ENCODE measurements at regions not wholly inside any gene's neighbourhood (a gene's known extent, or its start where the extent isn't known, plus 50 kb on each side); places are given as distances from the start of the nearest gene placed in this dataset.

DNA sequence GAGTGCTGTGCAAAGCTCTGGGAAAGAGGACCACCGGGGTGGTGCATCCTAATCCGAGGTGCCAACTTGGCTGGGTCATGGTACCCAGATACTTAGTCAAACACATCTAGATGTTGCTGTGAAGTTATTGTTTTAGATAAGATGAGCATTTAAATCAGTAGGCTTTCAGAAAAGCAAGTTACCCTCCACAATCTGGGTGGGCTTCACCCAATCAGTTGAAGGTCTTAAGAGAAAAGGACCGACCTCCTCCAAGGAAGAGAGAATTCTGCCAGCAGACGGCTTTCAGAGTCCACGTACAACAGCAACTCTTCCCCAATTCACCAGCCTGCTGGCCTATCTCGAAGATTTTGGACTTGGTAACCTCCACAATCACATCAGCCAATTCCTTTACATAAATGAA lies 338.1 kb downstream of the C16orf95 start:
- Histone ChIP-seq H2AFZ (no peak overlapping the region), H3K36me3 (ENCODE audit: low read depth) (no peaks in the 10 kb centered on the region), H3K27ac (no peak overlapping the region), H3K9ac (no peak overlapping the region), H3K4me2 (ENCODE audit: unreplicated experiment) (no peak overlapping the region), H3F3A (ENCODE audit: insufficient read depth) (peaks cover 3% of the 10 kb centered on the region; the same call in 1 of the 2 replicates), H3K9me2 (ENCODE audit: insufficient read depth) (no peaks in the 10 kb centered on the region), H3K9me3 (ENCODE audit: low read depth) (no peaks in the 10 kb centered on the region), H3K4me3 (no peak overlapping the region), H3K4me1 (ENCODE audit: insufficient read depth) (no peaks in the 10 kb centered on the region), H3K27me3 (replicated peaks; ENCODE audit: insufficient read depth) (peaks cover 24% of the 10 kb centered on the region), H3K79me2 (ENCODE audit: insufficient read depth) (no peaks in the 10 kb centered on the region), H4K20me1 (ENCODE audit: insufficient read depth) (no peaks in the 10 kb centered on the region)
- WGBS, 2 experiments (ENCODE audit: low coverage in 1 of 2, low lambda C conversion rate in 2 of 2, missing lambda C conversion rate in 2 of 2), result 74 to 76% methylated on average over 6 of the region's 6 CpGs
- DNase-seq, result no peak
- TF ChIP-seq EZH2phosphoT487 (IDR thresholded peaks at IDR 0.05; ENCODE audit: insufficient read depth, low read depth) (no peak), EZH2 (IDR thresholded peaks at IDR 0.05; ENCODE audit: insufficient read depth, poor library complexity, severe bottlenecking) (no peak)
- in situ Hi-C loops (cut with MboI), result no loop called here

DNA sequence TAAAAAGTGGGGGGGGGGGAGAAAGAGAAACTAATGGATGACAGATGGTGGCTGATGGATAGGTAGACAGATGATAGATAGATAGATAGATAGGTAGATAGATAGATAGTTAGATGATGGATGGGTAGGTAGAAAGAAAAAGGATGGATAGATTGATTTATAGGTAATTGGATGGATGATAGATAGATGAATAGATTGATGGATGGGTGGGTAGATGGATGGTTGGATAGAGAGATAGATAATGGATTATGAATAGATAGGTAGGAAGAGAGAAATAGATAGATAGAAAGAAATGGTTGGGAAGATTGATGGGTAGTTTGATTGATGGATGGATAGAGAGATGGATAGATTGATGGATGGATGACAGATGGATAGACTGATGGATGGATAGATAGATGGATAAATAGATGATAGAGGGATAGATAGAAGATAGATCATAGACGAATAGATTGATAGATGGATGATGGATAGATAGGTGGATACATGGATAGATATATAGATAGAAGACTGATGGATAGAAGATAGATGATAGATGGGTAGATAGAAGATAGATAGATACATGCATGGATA lies 337.1 kb downstream of the C16orf95 start:
- peaks cover 2% of the 10 kb centered on the region; the same call in 1 of the 2 replicates for H3F3A ChIP-seq (ENCODE audit: insufficient read depth)
- no peak overlapping the region for H3K27ac ChIP-seq
- H2AFZ ChIP-seq, result no peak overlapping the region
- H4K20me1 ChIP-seq (ENCODE audit: insufficient read depth), result no peaks in the 10 kb centered on the region
- DNase-seq, result no peak
- peaks cover 24% of the 10 kb centered on the region for H3K27me3 ChIP-seq (replicated peaks; ENCODE audit: insufficient read depth)
- in situ Hi-C loops (cut with MboI), result no loop called here
- TF ChIP-seq EZH2phosphoT487 (IDR thresholded peaks at IDR 0.05; ENCODE audit: insufficient read depth, low read depth), result no peak
- TF ChIP-seq EZH2 (IDR thresholded peaks at IDR 0.05; ENCODE audit: insufficient read depth, poor library complexity, severe bottlenecking), result no peak
- H3K9me3 ChIP-seq (ENCODE audit: low read depth), result no peaks in the 10 kb centered on the region
- H3K4me1 ChIP-seq (ENCODE audit: insufficient read depth), result no peaks in the 10 kb centered on the region
- no peak overlapping the region for H3K4me2 ChIP-seq (ENCODE audit: unreplicated experiment)
- no peak overlapping the region for H3K9ac ChIP-seq
- no peaks in the 10 kb centered on the region for H3K9me2 ChIP-seq (ENCODE audit: insufficient read depth)
- H3K4me3 ChIP-seq, result no peak overlapping the region
- H3K36me3 ChIP-seq (ENCODE audit: low read depth), result no peaks in the 10 kb centered on the region
- H3K79me2 ChIP-seq (ENCODE audit: insufficient read depth), result no peaks in the 10 kb centered on the region
- 37 to 50% methylated on average over 1 of the region's 1 CpG for WGBS, 2 experiments (ENCODE audit: low coverage in 1 of 2, low lambda C conversion rate in 2 of 2, missing lambda C conversion rate in 2 of 2)

DNA sequence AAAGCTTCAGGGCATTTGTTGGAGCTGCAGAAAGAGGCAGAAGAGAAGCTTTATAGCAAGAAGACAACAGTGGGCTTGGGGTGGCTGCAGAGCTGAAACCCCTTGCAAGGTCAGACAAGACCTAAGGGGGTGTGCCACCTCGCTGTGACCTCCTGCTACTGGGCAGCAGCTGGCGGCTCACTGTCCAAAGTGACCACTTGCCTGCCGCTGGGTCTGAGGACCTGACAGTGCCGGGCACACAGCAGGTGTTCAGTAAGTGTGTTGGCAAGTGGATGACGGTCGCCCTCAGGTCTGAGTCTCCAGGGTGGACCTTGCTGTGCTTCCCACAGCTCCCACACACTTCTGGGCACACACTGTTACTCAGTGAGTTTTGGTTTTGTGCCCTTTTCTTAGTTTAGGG lies 336.5 kb downstream of the C16orf95 start:
- DNase-seq, result no peak
- Histone ChIP-seq H3F3A (ENCODE audit: insufficient read depth) (no peaks in the 10 kb centered on the region; the same call in 1 of the 2 replicates), H3K27ac (no peak overlapping the region), H2AFZ (no peak overlapping the region), H3K27me3 (replicated peaks; ENCODE audit: insufficient read depth) (peaks cover 24% of the 10 kb centered on the region), H3K79me2 (ENCODE audit: insufficient read depth) (no peaks in the 10 kb centered on the region), H3K9me3 (ENCODE audit: low read depth) (no peaks in the 10 kb centered on the region), H3K9ac (no peak overlapping the region), H3K36me3 (ENCODE audit: low read depth) (no peaks in the 10 kb centered on the region), H3K4me1 (ENCODE audit: insufficient read depth) (no peaks in the 10 kb centered on the region), H3K4me2 (ENCODE audit: unreplicated experiment) (no peak overlapping the region), H3K9me2 (ENCODE audit: insufficient read depth) (no peaks in the 10 kb centered on the region), H3K4me3 (no peak overlapping the region), H4K20me1 (ENCODE audit: insufficient read depth) (no peaks in the 10 kb centered on the region)
- WGBS, 2 experiments (ENCODE audit: low coverage in 1 of 2, low lambda C conversion rate in 2 of 2, missing lambda C conversion rate in 2 of 2), result 62 to 63% methylated on average over 6 of the region's 6 CpGs
- in situ Hi-C loops (cut with MboI), result no loop called here
- TF ChIP-seq EZH2phosphoT487 (IDR thresholded peaks at IDR 0.05; ENCODE audit: insufficient read depth, low read depth) (no peak), EZH2 (IDR thresholded peaks at IDR 0.05; ENCODE audit: insufficient read depth, poor library complexity, severe bottlenecking) (no peak)

DNA sequence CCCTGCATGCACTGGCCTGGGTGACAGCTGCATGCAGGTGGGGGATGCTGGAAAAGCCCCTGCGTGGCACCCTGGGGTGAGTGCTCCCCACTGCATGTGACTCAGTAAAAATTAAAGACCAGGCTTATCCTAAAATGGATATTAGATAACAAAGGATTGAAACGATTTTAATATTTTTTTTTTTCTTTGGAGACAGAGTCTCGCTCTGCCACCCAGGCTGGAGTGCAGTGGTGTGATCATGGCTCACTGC lies 334.9 kb downstream of the C16orf95 start:
- no peaks in the 10 kb centered on the region for H3K4me1 ChIP-seq (ENCODE audit: insufficient read depth)
- DNase-seq, result no peak
- H4K20me1 ChIP-seq (ENCODE audit: insufficient read depth), result no peaks in the 10 kb centered on the region
- in situ Hi-C loops (cut with MboI), result no loop called here
- 41 to 52% methylated on average over 3 of the region's 3 CpGs for WGBS, 2 experiments (ENCODE audit: low coverage in 1 of 2, low lambda C conversion rate in 2 of 2, missing lambda C conversion rate in 2 of 2)
- TF ChIP-seq EZH2 (IDR thresholded peaks at IDR 0.05; ENCODE audit: insufficient read depth, poor library complexity, severe bottlenecking) (no peak), EZH2phosphoT487 (IDR thresholded peaks at IDR 0.05; ENCODE audit: insufficient read depth, low read depth) (no peak)
- H3K9me3 ChIP-seq (ENCODE audit: low read depth), result no peaks in the 10 kb centered on the region
- H3K9me2 ChIP-seq (ENCODE audit: insufficient read depth), result no peaks in the 10 kb centered on the region
- peaks cover 24% of the 10 kb centered on the region for H3K27me3 ChIP-seq (replicated peaks; ENCODE audit: insufficient read depth)
- no peaks in the 10 kb centered on the region for H3K79me2 ChIP-seq (ENCODE audit: insufficient read depth)
- H3F3A ChIP-seq (ENCODE audit: insufficient read depth), result no peaks in the 10 kb centered on the region
- H3K9ac ChIP-seq, result no peak overlapping the region
- H3K36me3 ChIP-seq (ENCODE audit: low read depth), result no peaks in the 10 kb centered on the region
- H2AFZ ChIP-seq, result no peak overlapping the region
- H3K4me3 ChIP-seq, result no peak overlapping the region
- H3K4me2 ChIP-seq (ENCODE audit: unreplicated experiment), result no peak overlapping the region
- no peak overlapping the region for H3K27ac ChIP-seq

DNA sequence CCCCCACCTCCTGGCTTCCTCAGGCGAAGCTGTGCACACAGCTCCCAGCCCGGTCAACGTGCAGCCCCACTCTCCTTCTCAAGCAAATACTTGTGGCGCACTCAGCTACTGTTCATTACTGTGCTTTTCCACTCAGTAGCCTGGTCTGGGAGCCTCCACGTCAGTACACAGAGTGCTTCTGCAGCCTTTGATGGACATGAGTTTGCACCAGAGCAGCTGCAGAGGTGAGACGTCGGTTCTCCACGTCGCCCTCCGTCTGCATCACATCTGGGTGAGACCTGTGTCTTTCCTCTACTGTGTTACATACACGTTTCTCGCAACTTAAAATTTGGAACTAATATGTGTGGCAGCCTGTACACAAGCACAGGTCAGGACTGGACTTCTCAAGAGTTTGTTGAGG lies 334.3 kb downstream of the C16orf95 start:
- no peak for DNase-seq
- Histone ChIP-seq H3K9me2 (ENCODE audit: insufficient read depth) (no peaks in the 10 kb centered on the region), H3K79me2 (ENCODE audit: insufficient read depth) (no peaks in the 10 kb centered on the region), H3K4me1 (ENCODE audit: insufficient read depth) (no peaks in the 10 kb centered on the region), H2AFZ (no peak overlapping the region), H3K9ac (no peak overlapping the region), H4K20me1 (ENCODE audit: insufficient read depth) (no peaks in the 10 kb centered on the region), H3K9me3 (ENCODE audit: low read depth) (no peaks in the 10 kb centered on the region), H3K27ac (no peak overlapping the region), H3K4me2 (ENCODE audit: unreplicated experiment) (no peak overlapping the region), H3F3A (ENCODE audit: insufficient read depth) (no peaks in the 10 kb centered on the region), H3K27me3 (replicated peaks; ENCODE audit: insufficient read depth) (peaks cover 24% of the 10 kb centered on the region), H3K4me3 (no peak overlapping the region), H3K36me3 (ENCODE audit: low read depth) (no peaks in the 10 kb centered on the region)
- in situ Hi-C loops (cut with MboI), result no loop called here
- 74 to 81% methylated on average over 12 of the region's 12 CpGs for WGBS, 2 experiments (ENCODE audit: low coverage in 1 of 2, low lambda C conversion rate in 2 of 2, missing lambda C conversion rate in 2 of 2)
- TF ChIP-seq EZH2 (IDR thresholded peaks at IDR 0.05; ENCODE audit: insufficient read depth, poor library complexity, severe bottlenecking), result no peak
- TF ChIP-seq EZH2phosphoT487 (IDR thresholded peaks at IDR 0.05; ENCODE audit: insufficient read depth, low read depth), result no peak

Data from GM23248 (cell line).